ENCODE measurements at regions not wholly inside any gene's neighbourhood (a gene's known extent, or its start where the extent isn't known, plus 50 kb on each side); places are given as distances from the start of the nearest gene placed in this dataset.

- TF ChIP-seq, protein P1, sequence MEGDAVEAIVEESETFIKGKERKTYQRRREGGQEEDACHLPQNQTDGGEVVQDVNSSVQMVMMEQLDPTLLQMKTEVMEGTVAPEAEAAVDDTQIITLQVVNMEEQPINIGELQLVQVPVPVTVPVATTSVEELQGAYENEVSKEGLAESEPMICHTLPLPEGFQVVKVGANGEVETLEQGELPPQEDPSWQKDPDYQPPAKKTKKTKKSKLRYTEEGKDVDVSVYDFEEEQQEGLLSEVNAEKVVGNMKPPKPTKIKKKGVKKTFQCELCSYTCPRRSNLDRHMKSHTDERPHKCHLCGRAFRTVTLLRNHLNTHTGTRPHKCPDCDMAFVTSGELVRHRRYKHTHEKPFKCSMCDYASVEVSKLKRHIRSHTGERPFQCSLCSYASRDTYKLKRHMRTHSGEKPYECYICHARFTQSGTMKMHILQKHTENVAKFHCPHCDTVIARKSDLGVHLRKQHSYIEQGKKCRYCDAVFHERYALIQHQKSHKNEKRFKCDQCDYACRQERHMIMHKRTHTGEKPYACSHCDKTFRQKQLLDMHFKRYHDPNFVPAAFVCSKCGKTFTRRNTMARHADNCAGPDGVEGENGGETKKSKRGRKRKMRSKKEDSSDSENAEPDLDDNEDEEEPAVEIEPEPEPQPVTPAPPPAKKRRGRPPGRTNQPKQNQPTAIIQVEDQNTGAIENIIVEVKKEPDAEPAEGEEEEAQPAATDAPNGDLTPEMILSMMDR (IDR thresholded peaks at IDR 0.05; ENCODE audit: extremely low read depth, missing control alignments): no peak
- no peak for DNase-seq (ENCODE audit: low spot score)
Observed at GRCh38 chr21:38186661-38187270, 70.0 kb upstream of the KCNJ15 start.

DNA sequence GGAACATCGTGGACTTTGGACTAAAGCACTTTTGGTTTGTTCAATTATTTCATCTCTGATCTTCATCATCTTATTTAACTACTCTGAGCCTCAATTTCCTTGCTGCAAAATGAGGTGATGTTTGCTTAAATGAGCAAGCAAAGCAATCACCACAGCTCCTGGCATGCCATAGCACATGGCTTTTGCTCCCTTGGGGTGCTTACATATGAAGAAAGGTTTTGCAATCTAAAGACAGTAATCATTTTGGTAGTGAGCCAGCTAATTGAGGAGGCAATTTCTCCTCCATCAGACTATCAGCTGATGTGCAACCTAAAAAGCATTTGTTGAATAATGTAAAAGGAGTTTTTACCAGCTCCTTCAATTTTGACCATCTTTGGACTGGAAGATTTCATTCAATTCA lies 68.8 kb upstream of the KCNJ15 start:
- TF ChIP-seq, protein P1 (IDR thresholded peaks at IDR 0.05; ENCODE audit: extremely low read depth, missing control alignments): no peak
- no peak for DNase-seq (ENCODE audit: low spot score)

DNA sequence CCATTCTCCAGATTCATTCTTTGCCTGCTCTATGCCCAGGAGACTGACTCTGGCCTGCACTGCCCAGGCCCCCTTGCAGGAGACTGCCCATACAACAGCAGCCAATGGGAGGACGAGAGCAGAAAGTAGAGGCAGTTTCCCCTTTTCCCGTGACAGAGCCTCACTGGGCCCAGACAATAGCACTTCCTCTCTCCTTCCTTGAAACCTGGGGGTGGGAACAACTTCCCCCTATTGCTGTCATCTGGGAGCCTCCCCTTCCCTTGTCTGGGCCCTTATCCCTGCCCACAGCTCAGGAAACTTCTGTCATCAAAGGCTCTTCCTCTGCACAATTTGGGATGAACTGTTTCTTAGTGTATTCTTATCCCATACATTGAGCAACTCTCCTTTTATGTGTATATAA lies 60.8 kb upstream of the KCNJ15 start:
- TF ChIP-seq, protein P1 (IDR thresholded peaks at IDR 0.05; ENCODE audit: extremely low read depth, missing control alignments): no peak
- no peak for DNase-seq (ENCODE audit: low spot score)

GRCh38 chr21:38202811-38203210 lies 54.0 kb upstream of the KCNJ15 start:
- no peak for DNase-seq (ENCODE audit: low spot score)
- TF ChIP-seq, protein P1 (IDR thresholded peaks at IDR 0.05; ENCODE audit: extremely low read depth, missing control alignments): no peak

DNA sequence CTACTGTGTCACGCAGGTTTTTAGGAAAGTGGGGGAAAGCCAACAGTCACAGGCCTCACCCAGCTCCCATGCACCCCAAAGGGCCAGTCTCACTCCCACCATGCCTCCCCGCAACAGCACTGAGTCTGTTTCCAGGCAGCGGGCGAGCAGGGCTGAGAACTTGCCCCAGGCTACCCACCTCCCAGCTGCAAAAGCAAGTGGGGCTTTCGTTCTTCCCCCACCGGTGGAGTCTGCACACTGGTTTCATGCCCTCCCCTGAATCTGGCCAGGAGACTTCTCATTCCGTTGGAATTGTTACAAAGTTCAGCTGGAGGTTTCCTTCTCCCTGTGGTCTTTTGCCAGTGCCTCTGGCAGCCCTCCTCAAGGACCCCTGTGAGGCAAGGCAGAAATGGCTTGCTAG lies 53.6 kb upstream of the KCNJ15 start:
- TF ChIP-seq, protein P1 (IDR thresholded peaks at IDR 0.05; ENCODE audit: extremely low read depth, missing control alignments): no peak
- DNase-seq (ENCODE audit: low spot score): no peak

GRCh38 chr21:38205940-38206339 lies 50.9 kb upstream of the KCNJ15 start:
- DNase-seq (ENCODE audit: low spot score): no peak
- TF ChIP-seq, protein P1 (IDR thresholded peaks at IDR 0.05; ENCODE audit: extremely low read depth, missing control alignments): no peak

GRCh38 chr21:38206646-38207045 lies 50.1 kb upstream of the KCNJ15 start:
- DNase-seq (ENCODE audit: low spot score): no peak
- TF ChIP-seq, protein P1 (IDR thresholded peaks at IDR 0.05; ENCODE audit: extremely low read depth, missing control alignments): no peak

Data from GM20000 (cell line).